SH-SY5Y (cell line): ENCODE measurements at regions not wholly inside any gene's neighbourhood (a gene's known extent, or its start where the extent isn't known, plus 50 kb on each side); places are given as distances from the start of the nearest gene placed in this dataset.

ENCODE experiments used
- GATA2 ChIP-seq: IDR thresholded peaks from 2 replicates; pipeline ENCODE4 v1.6.1; 2011; ENCODE audit warnings: mild to moderate bottlenecking, low read depth, low read length
- GATA3 ChIP-seq: IDR thresholded peaks from 2 replicates; pipeline ENCODE4 v1.6.1; 2011; ENCODE audit warnings: low read depth, mild to moderate bottlenecking, low read length, moderate library complexity

DNA sequence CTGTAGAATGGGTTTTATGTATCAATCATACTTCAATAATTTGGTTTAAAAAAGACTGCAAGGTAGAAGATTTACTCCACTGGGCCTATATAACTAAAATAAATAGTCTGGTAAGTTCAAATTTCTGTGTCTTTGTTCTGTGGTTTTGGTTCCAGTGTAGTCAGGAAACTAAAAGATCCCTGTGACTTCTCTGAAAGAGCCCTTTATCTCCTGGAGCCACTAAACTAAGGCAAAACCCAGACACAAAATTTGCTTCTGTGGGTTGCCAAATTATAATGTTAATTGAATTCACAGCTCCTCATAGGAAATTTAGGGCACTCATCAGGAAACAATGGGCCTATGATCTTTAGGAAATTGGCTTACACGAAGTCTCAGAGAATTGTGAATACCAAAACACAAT is 1038.4 kb downstream of the GALC start:
- TF ChIP-seq GATA2 (no peak), GATA3 (no peak)

DNA sequence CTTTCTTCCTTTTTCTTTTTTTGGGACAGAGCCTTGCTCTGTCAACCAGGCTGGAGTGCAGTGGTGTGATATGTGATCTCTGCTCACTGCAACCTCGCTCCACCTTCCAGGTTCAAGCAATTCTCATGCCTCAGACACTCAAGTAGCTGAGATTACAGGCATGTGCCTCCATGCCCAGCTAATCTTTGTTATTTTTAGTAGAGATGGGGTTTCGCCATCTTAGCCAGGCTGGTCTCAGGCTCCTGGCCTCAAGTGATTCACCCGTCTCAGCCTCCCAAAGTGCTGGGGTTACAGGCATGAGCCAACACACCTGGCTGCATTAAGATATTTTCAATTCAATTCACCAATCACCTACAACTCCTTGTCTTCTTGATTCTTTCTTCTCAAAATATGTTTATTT is 1046.5 kb downstream of the GALC start:
- TF ChIP-seq GATA2 (no peak), GATA3 (no peak)

DNA sequence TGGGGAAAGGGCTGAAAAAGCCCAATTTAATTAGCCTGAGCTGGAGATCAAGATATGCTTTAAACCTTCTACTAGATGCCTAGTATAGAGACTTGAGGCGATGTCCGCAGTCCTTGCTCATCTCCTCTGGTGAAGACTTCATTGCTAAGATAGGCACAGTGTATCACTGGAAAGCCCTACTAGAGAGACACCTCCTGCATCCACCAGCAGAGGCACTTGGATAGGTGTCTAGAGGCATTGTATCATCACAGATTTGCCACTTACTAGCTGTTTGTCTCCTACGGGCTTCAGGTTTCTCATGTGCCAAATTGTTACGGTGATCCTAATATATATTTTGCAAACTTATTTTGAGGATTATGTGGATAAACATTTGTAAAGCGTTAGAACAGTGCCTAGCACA is 1048.5 kb downstream of the GALC start:
- TF ChIP-seq GATA2, result no peak

DNA sequence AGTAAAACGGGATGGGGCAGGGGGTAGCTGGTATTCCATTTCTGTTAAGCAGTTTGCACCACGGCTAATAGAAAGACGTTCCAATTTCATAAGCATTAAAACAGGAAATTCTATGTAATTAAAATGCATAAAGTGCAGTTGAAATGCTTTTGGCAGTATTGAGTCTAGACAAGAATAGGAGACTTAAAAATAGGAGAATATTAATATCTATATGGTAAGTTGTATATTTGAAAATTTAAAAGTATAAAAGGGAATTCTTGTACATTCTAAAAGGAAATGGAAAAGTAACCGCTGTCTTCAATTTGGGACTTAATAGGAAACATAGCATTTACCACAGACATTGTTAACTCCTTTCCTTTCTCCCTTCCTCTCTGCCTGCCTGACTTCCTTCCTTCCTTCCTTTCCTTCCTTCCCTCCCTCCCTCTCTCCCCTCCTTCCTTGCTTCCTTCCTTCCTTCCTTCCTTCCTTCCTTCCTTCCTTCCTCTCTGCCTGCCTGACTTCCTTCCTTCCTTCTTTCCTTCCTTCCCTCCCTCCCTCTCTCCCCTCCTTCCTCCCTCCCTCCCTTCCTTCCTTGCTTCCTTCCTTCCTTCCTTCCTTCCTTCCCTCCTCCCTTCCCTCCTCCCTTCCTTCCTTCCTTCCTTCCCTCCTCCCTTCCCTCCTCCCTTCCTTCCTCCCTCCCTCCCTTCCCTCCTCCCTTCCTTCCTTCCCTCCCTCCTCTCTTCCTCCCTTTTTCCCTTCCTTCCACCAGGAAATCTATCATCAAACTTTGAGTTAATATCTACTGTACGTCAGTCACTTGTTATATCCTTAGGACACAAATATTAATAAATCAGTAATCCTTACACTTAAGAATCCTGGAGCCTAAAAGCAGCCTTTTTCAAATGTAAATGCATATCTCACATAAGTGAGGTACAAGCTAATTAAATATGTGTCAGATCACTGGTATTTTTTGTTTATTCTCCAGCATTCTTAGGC is 1049.3 kb downstream of the GALC start:
- TF ChIP-seq GATA2, result no peak
- TF ChIP-seq GATA3, result no peak

DNA sequence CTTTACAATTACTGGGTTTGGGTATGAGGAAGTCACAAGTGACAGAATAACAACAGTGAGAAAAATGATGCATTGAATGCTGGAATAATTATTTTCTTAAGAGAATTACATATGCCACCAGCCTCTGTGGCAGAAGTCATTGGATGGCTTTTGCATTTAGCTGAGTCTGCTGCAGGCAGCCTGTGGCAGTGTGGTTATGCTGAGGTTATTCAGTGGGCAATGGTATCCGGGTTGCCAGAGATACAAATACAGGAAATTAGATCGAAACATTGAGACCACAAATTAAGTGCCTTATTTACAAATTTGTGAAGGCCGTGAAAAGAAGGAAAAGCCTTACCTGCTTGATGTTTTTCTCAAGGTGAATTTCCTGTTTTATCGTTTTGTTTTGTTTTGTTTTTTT is 1050.0 kb downstream of the GALC start:
- TF ChIP-seq GATA2, result no peak
- no peak for TF ChIP-seq GATA3

DNA sequence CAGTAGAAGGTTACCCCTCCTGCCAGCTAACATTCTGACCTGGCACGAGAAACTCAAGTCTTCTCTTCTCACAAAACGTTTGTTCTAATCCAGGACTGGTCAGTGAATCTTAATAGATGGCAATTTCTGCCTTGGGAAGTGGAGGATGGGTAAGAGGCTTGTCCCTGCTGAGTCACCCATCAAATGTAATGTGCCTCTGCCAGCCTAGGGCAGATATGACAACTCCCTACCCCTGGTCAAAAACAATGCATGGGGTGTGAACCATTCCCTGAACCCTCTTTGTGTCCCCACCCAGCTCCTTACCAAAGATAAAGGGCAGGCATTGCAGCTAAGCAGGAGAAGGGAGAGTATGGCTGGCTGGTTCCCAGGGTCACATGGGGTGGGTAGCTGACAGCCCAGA is 1052.9 kb downstream of the GALC start:
- TF ChIP-seq GATA3 (no peak), GATA2 (no peak)

DNA sequence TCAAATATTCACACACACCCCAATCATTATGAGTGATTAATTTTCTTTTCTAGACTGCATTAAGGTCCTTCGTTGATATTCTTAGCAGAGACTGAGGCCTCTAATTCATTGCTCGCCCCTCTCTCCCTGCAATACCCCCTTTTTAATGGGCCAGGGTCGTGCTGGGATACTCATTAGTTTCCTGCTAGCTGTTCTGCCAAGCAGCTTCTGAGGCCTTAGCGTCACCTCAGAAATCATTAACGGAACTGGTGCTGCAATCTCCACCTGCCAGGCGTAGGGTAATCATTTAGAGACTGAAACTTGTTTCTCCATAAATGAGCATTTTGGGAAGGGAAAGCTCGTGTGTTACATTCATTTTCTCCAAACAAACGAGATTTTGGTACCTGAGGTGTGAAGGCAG is 1054.7 kb downstream of the GALC start:
- TF ChIP-seq GATA2, result no peak
- TF ChIP-seq GATA3, result no peak

DNA sequence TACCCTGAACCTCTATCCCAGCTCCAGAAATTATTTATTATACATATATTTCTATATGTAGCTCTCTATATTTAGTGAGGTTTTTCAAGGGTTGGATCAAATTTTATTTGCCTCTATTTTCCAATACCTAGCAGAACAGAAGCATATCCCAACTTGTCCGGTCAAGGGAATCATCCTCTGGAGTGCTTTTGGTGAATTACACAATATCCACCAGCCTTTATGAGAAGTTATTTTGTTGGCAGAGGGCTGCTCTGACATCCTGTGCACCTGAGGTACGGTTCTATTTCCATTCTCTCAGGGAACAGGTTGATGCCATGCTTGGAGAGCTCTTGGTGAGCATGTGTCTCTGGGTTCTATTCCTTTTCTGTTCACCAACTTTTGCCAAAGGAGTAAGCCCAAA is 1056.4 kb downstream of the GALC start:
- TF ChIP-seq GATA3 (no peak), GATA2 (no peak)

DNA sequence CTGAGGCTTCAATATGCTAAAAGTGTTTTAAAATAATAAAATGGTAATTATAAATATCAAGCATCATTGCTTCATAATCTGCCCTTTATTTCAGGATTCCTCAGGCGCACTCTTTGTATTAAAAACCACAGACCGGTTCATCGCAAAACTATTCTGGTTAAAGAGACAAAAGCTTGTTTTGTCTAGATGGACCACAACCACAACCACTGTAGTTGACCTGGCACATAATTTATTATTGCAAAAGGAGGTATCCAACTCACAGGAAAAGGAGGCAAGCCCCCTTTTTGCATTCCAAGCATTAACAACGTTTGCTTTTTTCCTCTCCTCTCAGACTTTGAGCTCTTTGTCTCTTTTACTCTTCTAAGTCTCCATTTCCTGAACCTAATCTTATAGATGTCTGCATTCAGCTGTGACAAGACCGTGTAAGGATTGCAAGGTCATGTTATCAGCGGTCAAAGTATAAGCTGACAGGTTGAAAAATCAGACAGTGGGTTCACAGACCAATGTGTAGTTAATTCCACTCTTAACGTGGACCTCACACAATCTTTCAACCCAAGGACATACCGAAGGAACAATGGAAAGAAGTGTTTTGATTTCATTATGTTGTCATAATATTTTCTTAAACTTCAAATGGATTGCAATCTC is 1057.6 kb downstream of the GALC start:
- TF ChIP-seq GATA3 (no peak), GATA2 (no peak)

DNA sequence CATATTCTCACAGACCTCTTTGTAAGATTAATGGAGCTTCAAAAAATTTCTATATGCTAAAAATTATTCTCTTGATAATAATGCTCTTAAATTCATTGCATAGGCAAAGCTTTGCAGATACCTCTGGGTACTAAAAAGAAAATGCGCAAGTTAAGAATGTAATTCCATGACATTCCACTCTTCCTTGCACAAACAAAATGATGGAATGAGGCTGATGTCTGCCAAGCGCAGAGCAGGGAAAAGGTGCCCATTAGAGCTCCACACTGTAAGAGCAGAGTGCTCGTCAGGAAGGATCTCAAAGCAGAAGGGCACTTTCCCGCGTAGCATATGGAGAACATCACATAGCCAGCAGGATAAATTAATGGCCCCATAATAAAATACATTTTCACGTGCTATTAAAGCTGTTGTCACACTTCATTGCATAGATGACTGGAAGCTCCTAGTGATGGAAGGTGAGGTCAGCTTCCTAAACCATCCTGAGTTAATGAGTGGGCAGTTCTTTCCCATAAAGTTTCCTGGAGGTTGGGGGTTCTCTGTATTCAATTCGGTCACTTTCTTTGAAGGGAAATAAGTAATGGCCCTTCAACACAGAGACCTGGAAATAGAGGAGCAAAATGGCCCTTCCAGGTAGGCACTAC is 1058.9 kb downstream of the GALC start:
- no peak for TF ChIP-seq GATA3
- TF ChIP-seq GATA2, result no peak

DNA sequence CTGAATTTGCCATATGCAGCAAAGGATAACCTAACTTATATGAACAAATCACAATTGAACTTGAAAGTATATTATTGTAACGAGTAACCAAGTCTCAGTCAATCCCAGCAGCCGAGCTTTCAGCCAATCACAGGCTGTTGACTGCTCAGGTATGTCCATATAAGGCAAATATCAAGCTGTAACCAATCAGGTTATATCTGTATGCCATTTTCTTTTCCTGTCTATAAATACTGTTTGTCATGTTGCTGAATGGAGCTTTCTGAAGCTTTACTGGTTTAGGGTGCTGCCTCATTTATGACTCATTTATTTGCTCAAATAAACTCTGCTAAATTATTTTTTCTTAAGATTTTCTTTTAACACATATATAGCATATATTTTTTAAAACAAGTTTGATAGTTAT is 1059.5 kb downstream of the GALC start:
- TF ChIP-seq GATA3 (no peak), GATA2 (no peak)

DNA sequence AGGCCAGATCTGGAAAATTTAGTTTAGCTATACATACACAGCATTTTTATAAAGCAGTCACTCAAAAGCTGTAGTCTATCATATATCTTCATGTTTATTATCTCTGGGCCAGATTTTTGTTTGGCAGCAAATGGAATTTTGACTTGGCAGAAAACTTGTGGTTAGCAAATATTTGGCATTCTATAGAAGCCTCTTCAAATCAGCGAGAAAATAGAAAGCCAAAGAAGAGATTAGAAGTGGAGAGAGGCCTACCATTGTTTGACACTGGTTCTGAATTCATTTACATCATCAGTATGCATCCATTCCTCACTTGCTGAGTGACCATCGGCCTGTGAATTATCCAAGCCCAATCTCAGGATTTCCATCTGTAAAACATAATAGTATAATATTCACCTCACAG is 1077.6 kb downstream of the GALC start:
- no peak for TF ChIP-seq GATA2
- no peak for TF ChIP-seq GATA3

DNA sequence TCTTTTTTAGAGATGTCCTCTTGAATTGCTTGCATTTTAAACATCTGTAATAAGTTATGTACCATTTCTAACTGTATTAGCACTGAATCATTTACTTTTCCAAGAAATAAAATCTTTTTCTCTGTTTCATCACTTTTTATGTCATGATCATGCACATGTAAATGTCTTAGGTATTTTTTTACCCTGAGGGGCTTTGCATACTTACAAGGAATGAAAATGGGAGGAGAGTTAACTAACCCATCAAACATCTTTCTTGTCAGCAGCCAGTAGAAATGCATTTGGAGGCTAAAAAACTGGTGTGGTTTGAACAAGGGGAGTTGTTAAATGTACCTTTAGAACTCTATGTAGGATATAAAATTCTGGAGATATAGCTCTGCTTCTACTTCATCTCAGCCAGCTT is 1080.3 kb downstream of the GALC start:
- TF ChIP-seq GATA2 (no peak), GATA3 (no peak)

DNA sequence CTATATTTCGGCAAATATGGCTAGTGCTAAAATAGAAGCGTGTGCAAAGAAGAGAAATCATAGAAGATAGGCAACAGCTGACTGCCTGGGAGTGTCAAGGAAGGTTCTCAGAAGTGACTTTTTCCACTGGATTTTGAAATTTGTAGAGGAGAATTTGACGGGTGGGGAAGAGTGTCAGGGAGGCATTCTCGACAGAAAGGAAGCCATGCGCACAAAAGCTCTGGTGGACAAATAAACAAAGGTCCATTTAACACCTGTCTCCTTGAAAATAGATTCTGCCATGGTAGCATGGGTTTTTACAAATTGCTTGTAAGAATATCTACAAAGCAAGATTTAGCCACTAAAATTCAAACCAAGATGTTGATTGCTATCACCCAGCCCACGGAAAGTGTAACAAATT is 1081.5 kb downstream of the GALC start:
- TF ChIP-seq GATA3 (no peak), GATA2 (no peak)

DNA sequence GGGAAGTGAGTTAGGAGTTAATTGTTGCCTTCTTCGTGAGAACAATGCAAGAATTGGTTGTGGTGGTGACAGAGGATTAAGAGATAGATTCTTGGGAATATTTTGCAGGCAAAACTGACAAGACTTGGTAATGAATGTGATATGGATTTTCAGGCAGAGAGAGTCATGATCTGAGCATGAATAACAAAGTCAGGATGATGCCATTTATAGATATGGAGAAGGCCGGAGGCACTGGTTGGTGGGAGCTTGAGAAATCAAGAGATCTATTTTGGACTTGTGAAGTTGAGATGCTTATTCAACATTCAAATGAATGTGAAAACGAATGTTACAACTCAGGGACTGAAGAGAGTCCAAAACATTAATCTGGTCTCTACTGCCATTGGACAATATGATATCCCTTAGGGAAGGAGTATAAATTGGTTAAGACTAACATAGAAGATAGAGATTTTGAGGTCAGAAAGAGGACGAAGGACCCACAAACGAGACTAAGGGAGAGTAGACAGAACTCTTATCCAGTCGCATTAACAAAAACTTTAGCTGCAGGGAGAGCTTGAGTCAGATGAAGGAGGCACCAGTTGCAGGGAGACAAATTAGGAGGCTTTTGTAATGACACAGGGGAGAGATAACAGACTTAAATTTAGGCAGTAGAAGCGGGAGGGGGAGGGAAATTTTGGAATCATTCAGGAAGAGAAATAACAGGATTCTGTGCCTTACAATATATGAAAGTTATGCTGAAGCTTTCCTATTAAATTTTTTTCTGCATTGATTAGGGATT is 1090.6 kb downstream of the GALC start:
- no peak for TF ChIP-seq GATA2
- no peak for TF ChIP-seq GATA3
